ENCODE measurements at regions not wholly inside any gene's neighbourhood (a gene's known extent, or its start where the extent isn't known, plus 50 kb on each side); places are given as distances from the start of the nearest gene placed in this dataset.
A peak's percentile ranks its signal among the peaks of the same experiment; 100 is the strongest.

- Mint-ChIP-seq H3K27me3 (ENCODE audit: low read depth) (peaks cover 9% of the 10 kb centered on the region), H3K4me3 (no peak overlapping the region), H3K4me1 (peaks cover 53% of the 10 kb centered on the region), H3K9me3 (no peaks in the 10 kb centered on the region), H3K36me3 (ENCODE audit: low read depth) (no peaks in the 10 kb centered on the region), H3K27ac (no peak overlapping the region)
- no peak for TF ChIP-seq CTCF (IDR thresholded peaks at IDR 0.05; ENCODE audit: unreplicated experiment in 3 of 3)
Measured at GRCh38 chr13:40376296-40376849, 290.1 kb downstream of the FOXO1 start.

GRCh38 chr13:40376867-40377535 is 289.4 kb downstream of the FOXO1 start:
- Mint-ChIP-seq H3K27me3 (ENCODE audit: low read depth) (peaks cover 9% of the 10 kb centered on the region), H3K4me1 (peaks cover 47% of the 10 kb centered on the region), H3K4me3 (no peak overlapping the region), H3K36me3 (ENCODE audit: low read depth) (no peaks in the 10 kb centered on the region), H3K9me3 (no peaks in the 10 kb centered on the region), H3K27ac (no peak overlapping the region)
- no peak for TF ChIP-seq CTCF (IDR thresholded peaks at IDR 0.05; ENCODE audit: unreplicated experiment in 3 of 3)

- no peaks in the 10 kb centered on the region for H3K36me3 Mint-ChIP-seq (ENCODE audit: low read depth)
- H3K27ac Mint-ChIP-seq = no peak overlapping the region
- H3K27me3 Mint-ChIP-seq (ENCODE audit: low read depth) = peaks cover 9% of the 10 kb centered on the region
Measured at GRCh38 chr13:40377783-40378182, 288.7 kb downstream of the FOXO1 start.

GRCh38 chr13:40379196-40379595 is 287.2 kb downstream of the FOXO1 start:
- Mint-ChIP-seq H3K36me3 (ENCODE audit: low read depth) (no peaks in the 10 kb centered on the region), H3K27me3 (ENCODE audit: low read depth) (peaks cover 9% of the 10 kb centered on the region), H3K4me3 (no peak overlapping the region), H3K9me3 (no peaks in the 10 kb centered on the region), H3K4me1 (peaks cover 34% of the 10 kb centered on the region), H3K27ac (no peak overlapping the region)
- TF ChIP-seq CTCF (IDR thresholded peaks at IDR 0.05; ENCODE audit: unreplicated experiment in 3 of 3) = no peak

More at GRCh38 chr13:40377783-40378182, 288.7 kb downstream of the FOXO1 start:
- peaks cover 44% of the 10 kb centered on the region for H3K4me1 Mint-ChIP-seq
- no peak overlapping the region for H3K4me3 Mint-ChIP-seq
- no peak for TF ChIP-seq CTCF (IDR thresholded peaks at IDR 0.05; ENCODE audit: unreplicated experiment in 3 of 3)
- H3K9me3 Mint-ChIP-seq = no peaks in the 10 kb centered on the region

GRCh38 chr13:40379794-40380578 is 286.5 kb downstream of the FOXO1 start:
- TF ChIP-seq CTCF (IDR thresholded peaks at IDR 0.05; ENCODE audit: unreplicated experiment in 3 of 3) = no peak
- Mint-ChIP-seq H3K27me3 (ENCODE audit: low read depth) (peaks cover 9% of the 10 kb centered on the region), H3K27ac (no peak overlapping the region), H3K4me3 (peak overlapping the region in 1 of 3 experiments; percentile 43), H3K9me3 (no peaks in the 10 kb centered on the region), H3K4me1 (peaks cover 33% of the 10 kb centered on the region), H3K36me3 (ENCODE audit: low read depth) (no peaks in the 10 kb centered on the region)
